SK-N-SH treated with all-trans-retinoic acid at 6 μM for 48 hours (cell line): ENCODE measurements at regions not wholly inside any gene's neighbourhood (a gene's known extent, or its start where the extent isn't known, plus 50 kb on each side); places are given as distances from the start of the nearest gene placed in this dataset.

Experiments
- ATAC-seq: fragments of 200-7000 bp; cut with Tn5 transposase; 3 replicates; pipeline ENCODE4 v1.9.1; 2020; ENCODE audit warnings: mild to moderate bottlenecking, moderate library complexity
- ARNTL ChIP-seq: fragments of 450-650 bp; formaldehyde crosslinking; IDR thresholded peaks from 2 replicates; pipeline ENCODE4 v1.5.0; 2020; ENCODE audit warnings: low read depth, mild to moderate bottlenecking, moderate library complexity, borderline replicate concordance
- BACH2 ChIP-seq: fragments of 250-450 bp; sonication (Bioruptor Pico); IDR thresholded peaks from 2 replicates; pipeline ENCODE4 v1.9.0; 2021; ENCODE audit warnings: mild to moderate bottlenecking, borderline replicate concordance
- CSDC2 ChIP-seq: fragments of 250-450 bp; sonication (Bioruptor Pico); IDR thresholded peaks from 2 replicates; pipeline ENCODE4 v1.5.0; 2020; ENCODE audit warnings: mild to moderate bottlenecking, moderate library complexity
- ESRRG ChIP-seq: fragments of 250-450 bp; sonication (Bioruptor Pico); IDR thresholded peaks from 2 replicates; pipeline ENCODE4 v1.6.1; 2021; ENCODE audit warnings: mild to moderate bottlenecking
- GLIS3 ChIP-seq: fragments of 250-450 bp; sonication (Bioruptor Pico); IDR thresholded peaks from 2 replicates; pipeline ENCODE4 v1.5.0; 2020; ENCODE audit warnings: mild to moderate bottlenecking, moderate library complexity
- ISL1 ChIP-seq: fragments of 250-450 bp; sonication (Bioruptor Pico); IDR thresholded peaks from 2 replicates; pipeline ENCODE4 v2.1.2; 2022; ENCODE audit warnings: mild to moderate bottlenecking, moderate library complexity
- OSR1 ChIP-seq: fragments of 250-450 bp; sonication (Bioruptor Pico); IDR thresholded peaks from 2 replicates; pipeline ENCODE4 v1.8.0; 2022; ENCODE audit warnings: moderate library complexity, mild to moderate bottlenecking, inconsistent platforms
- PPARA ChIP-seq: fragments of 250-450 bp; sonication (Bioruptor Pico); IDR thresholded peaks from 2 replicates; pipeline ENCODE4 v1.5.0; 2020; ENCODE audit warnings: mild to moderate bottlenecking, borderline replicate concordance
- TOX ChIP-seq: fragments of 250-450 bp; sonication (Bioruptor Pico); IDR thresholded peaks from 2 replicates; pipeline ENCODE4 v1.8.0; 2021; ENCODE audit warnings: mild to moderate bottlenecking, moderate library complexity, borderline replicate concordance
- ZC3H10 ChIP-seq: fragments of 250-450 bp; sonication (Bioruptor Pico); IDR thresholded peaks from 2 replicates; pipeline ENCODE4 v1.5.1; 2021; ENCODE audit warnings: mild to moderate bottlenecking, moderate library complexity
- ZFP30 ChIP-seq: fragments of 450-650 bp; formaldehyde crosslinking; IDR thresholded peaks from 2 replicates; pipeline ENCODE4 v1.5.0; 2022; ENCODE audit warnings: mild to moderate bottlenecking, moderate library complexity
- ZNF70 ChIP-seq: fragments of 450-650 bp; formaldehyde crosslinking; IDR thresholded peaks from 2 replicates; pipeline ENCODE4 v1.5.0; 2020; ENCODE audit warnings: mild to moderate bottlenecking, moderate library complexity
- ZNF8 ChIP-seq: fragments of 450-650 bp; formaldehyde crosslinking; IDR thresholded peaks from 2 replicates; pipeline ENCODE4 v1.5.0; 2020; ENCODE audit warnings: mild to moderate bottlenecking, moderate library complexity
- TF ChIP-seq, protein P1 (sequence below): fragments of 250-450 bp; sonication (Bioruptor Pico); IDR thresholded peaks from 2 replicates; pipeline ENCODE4 v1.5.0; 2020; ENCODE audit warnings: mild to moderate bottlenecking, moderate library complexity
- TF ChIP-seq, protein P2 (sequence below): fragments of 250-450 bp; sonication (Bioruptor Pico); IDR thresholded peaks from 2 replicates; pipeline ENCODE4 v1.8.0; 2020; ENCODE audit warnings: mild to moderate bottlenecking, moderate library complexity, borderline replicate concordance
- TF ChIP-seq, protein P3 (sequence below): fragments of 250-450 bp; sonication (Bioruptor Pico); IDR thresholded peaks from 2 replicates; pipeline ENCODE4 v1.8.0; 2021; ENCODE audit warnings: low read depth, mild to moderate bottlenecking, moderate library complexity, borderline replicate concordance
- TF ChIP-seq, protein P4 (sequence below): fragments of 250-450 bp; sonication (Bioruptor Pico); IDR thresholded peaks from 2 replicates; pipeline ENCODE4 v1.5.1; 2021; ENCODE audit warnings: mild to moderate bottlenecking, moderate library complexity

DNA sequence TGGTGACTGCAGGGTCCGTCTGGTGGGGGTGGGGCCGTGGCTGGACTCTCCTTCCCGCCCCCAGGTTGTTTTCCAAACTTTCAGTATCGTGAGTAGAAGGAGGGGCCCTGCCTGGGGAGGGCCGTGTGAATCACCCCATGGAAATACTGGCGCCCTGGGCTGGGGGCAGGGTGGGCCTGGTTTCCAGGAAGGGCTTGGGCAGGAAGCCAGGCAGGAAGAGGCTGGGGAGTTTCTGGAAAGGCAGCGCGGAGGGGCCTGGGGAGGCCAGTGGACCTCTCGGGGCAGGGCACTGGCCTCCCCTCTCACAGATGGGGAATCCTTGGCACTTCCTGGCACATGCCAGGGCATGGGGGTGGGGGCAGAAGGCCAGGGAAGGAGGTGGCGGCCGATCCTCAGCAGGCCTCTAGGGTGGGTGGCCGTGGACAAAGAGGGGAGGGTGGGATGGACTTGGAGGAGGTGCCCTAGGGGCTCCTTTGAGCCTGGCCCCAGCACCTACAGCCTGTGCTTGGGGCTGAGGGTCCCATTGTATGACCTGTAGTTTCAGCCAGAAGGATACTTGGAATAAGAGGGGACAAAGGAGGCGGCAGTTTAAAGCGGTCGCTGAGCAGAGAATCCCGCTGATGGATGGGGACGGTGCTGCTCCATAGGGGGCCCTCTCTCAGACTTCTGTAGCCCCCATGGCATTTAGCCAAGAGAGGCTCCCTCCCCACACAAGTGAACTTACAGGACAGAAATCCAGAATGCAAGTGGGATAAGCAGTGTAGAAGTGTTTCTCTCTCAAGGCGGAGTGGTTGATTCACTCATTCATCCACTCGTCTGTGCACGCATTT lies 56.5 kb upstream of the GATA2 start:
- no peak for TF ChIP-seq BACH2 (CRISPR knock-in tag)
- no peak for TF ChIP-seq ZNF8 (CRISPR knock-in tag)
- TF ChIP-seq, protein P1, sequence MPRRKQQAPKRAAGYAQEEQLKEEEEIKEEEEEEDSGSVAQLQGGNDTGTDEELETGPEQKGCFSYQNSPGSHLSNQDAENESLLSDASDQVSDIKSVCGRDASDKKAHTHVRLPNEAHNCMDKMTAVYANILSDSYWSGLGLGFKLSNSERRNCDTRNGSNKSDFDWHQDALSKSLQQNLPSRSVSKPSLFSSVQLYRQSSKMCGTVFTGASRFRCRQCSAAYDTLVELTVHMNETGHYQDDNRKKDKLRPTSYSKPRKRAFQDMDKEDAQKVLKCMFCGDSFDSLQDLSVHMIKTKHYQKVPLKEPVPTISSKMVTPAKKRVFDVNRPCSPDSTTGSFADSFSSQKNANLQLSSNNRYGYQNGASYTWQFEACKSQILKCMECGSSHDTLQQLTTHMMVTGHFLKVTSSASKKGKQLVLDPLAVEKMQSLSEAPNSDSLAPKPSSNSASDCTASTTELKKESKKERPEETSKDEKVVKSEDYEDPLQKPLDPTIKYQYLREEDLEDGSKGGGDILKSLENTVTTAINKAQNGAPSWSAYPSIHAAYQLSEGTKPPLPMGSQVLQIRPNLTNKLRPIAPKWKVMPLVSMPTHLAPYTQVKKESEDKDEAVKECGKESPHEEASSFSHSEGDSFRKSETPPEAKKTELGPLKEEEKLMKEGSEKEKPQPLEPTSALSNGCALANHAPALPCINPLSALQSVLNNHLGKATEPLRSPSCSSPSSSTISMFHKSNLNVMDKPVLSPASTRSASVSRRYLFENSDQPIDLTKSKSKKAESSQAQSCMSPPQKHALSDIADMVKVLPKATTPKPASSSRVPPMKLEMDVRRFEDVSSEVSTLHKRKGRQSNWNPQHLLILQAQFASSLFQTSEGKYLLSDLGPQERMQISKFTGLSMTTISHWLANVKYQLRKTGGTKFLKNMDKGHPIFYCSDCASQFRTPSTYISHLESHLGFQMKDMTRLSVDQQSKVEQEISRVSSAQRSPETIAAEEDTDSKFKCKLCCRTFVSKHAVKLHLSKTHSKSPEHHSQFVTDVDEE (CRISPR knock-in tag): peak; percentile 32; the same call in 1 of the 2 replicates
- TF ChIP-seq PPARA (CRISPR knock-in tag): no peak
- TF ChIP-seq, protein P2, sequence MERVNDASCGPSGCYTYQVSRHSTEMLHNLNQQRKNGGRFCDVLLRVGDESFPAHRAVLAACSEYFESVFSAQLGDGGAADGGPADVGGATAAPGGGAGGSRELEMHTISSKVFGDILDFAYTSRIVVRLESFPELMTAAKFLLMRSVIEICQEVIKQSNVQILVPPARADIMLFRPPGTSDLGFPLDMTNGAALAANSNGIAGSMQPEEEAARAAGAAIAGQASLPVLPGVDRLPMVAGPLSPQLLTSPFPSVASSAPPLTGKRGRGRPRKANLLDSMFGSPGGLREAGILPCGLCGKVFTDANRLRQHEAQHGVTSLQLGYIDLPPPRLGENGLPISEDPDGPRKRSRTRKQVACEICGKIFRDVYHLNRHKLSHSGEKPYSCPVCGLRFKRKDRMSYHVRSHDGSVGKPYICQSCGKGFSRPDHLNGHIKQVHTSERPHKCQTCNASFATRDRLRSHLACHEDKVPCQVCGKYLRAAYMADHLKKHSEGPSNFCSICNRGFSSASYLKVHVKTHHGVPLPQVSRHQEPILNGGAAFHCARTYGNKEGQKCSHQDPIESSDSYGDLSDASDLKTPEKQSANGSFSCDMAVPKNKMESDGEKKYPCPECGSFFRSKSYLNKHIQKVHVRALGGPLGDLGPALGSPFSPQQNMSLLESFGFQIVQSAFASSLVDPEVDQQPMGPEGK (CRISPR knock-in tag): peak; percentile 97
- TF ChIP-seq CSDC2 (CRISPR knock-in tag): peak; percentile 65; the same call in 1 of the 2 replicates
- TF ChIP-seq ZNF70 (CRISPR knock-in tag): peak; percentile 11; the same call in 1 of the 2 replicates
- TF ChIP-seq, protein P3, sequence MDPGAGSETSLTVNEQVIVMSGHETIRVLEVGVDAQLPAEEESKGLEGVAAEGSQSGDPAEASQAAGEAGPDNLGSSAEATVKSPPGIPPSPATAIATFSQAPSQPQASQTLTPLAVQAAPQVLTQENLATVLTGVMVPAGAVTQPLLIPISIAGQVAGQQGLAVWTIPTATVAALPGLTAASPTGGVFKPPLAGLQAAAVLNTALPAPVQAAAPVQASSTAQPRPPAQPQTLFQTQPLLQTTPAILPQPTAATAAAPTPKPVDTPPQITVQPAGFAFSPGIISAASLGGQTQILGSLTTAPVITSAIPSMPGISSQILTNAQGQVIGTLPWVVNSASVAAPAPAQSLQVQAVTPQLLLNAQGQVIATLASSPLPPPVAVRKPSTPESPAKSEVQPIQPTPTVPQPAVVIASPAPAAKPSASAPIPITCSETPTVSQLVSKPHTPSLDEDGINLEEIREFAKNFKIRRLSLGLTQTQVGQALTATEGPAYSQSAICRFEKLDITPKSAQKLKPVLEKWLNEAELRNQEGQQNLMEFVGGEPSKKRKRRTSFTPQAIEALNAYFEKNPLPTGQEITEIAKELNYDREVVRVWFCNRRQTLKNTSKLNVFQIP (CRISPR knock-in tag): no peak
- TF ChIP-seq ESRRG (CRISPR knock-in tag): no peak
- peak; percentile 83 for ATAC-seq

DNA sequence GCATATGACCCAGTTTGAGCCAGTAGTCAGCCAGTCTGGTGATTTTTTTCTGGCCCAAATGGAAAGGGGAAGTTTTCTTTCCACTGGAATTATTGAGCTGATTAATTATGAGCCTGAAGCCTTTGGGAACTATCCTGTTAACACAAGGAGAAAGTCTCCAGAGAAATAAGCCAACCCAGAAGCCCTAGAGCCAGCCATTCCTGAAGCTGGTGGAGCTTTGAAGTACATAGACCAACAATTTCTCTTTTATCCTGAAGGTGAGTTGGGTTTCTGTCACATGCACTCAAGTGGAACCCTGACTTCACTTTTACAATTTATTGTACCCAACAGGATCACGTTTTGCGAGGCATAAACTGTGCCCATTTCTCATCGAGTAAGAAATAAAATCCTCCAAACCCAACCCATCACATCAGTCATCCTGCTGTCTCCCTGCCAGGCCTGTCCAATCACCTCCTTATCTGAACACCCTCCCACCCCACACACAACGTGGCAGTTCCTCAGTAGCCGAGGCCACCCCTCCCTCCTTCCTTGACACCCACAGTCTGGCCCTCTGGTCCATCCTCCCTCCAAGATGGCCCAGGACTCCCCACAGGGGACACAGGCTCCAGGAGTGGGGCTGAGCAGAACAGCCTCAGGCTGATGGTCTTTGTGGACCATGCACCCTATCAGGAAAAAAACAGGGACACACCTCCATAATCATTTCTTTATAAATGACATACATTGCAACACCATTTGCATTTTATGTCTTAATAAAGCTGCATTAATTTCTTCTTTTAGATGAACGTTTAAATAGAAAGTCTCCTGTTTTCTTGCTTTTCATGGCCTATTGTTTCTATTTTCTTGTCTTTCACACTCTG lies 55.7 kb upstream of the GATA2 start:
- ATAC-seq: peak; percentile 22
- no peak for TF ChIP-seq ZFP30 (CRISPR knock-in tag)
- no peak for TF ChIP-seq TOX (CRISPR knock-in tag)
- TF ChIP-seq ESRRG (CRISPR knock-in tag): no peak
- TF ChIP-seq ARNTL (CRISPR knock-in tag): no peak
- TF ChIP-seq OSR1 (CRISPR knock-in tag): no peak
- no peak for TF ChIP-seq ZNF8 (CRISPR knock-in tag)
- TF ChIP-seq CSDC2 (CRISPR knock-in tag): no peak

DNA sequence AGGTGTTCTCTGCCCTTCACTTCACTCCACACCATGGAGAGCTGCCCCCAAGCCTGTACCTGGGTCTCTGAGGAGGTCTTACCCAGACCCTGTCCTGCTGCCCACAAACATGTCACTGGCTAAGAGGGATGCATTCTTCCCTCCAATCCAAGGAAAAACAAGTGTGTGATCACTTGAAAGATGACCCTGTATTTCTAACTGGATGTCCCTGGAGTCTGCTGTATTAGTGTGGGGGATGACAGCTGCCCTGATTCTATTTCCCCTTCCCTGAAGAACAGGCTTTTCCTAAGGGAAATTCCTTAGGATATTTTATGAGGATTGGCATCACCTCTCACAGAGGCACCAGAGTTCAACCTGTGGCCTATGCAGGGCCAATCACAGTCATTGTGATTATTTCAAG lies 55.0 kb upstream of the GATA2 start:
- TF ChIP-seq, protein P4, sequence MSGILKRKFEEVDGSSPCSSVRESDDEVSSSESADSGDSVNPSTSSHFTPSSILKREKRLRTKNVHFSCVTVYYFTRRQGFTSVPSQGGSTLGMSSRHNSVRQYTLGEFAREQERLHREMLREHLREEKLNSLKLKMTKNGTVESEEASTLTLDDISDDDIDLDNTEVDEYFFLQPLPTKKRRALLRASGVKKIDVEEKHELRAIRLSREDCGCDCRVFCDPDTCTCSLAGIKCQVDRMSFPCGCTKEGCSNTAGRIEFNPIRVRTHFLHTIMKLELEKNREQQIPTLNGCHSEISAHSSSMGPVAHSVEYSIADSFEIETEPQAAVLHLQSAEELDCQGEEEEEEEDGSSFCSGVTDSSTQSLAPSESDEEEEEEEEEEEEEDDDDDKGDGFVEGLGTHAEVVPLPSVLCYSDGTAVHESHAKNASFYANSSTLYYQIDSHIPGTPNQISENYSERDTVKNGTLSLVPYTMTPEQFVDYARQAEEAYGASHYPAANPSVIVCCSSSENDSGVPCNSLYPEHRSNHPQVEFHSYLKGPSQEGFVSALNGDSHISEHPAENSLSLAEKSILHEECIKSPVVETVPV (CRISPR knock-in tag): no peak
- TF ChIP-seq OSR1 (CRISPR knock-in tag) (no peak), TOX (CRISPR knock-in tag) (no peak), GLIS3 (no peak), ZC3H10 (CRISPR knock-in tag) (no peak), ISL1 (CRISPR knock-in tag) (no peak), ZNF70 (CRISPR knock-in tag) (no peak), PPARA (CRISPR knock-in tag) (no peak)
- TF ChIP-seq, protein P3 (CRISPR knock-in tag): no peak
- no peak for ATAC-seq
